AG04449 (cell line): ENCODE measurements at regions not wholly inside any gene's neighbourhood (a gene's known extent, or its start where the extent isn't known, plus 50 kb on each side); places are given as distances from the start of the nearest gene placed in this dataset.

Source experiments
- CTCF ChIA-PET: fragments of 350-600 bp; formaldehyde crosslinking; extraction: SDS; loops from one replicate; lab custom pipeline; 2021; ENCODE audit warnings: antibody characterized with exemption; lab: Yijun Ruan, JAX
- POLR2A ChIA-PET: fragments of 400-600, 350-600 bp; formaldehyde crosslinking; extraction: SDS; loops from one replicate; lab custom pipeline; 2020; ENCODE audit warnings: antibody characterized with exemption, inconsistent platforms; lab: Yijun Ruan, JAX
- DNase-seq: peaks from one replicate; pipeline ENCODE4 v3.0.0-alpha.2; 2010; ENCODE audit warnings: low read depth, low spot score
- H3K4me3 ChIP-seq: 2 replicates; pipeline ENCODE4 v1.5.1; 2011; ENCODE audit warnings: low read depth, mild to moderate bottlenecking, control low read depth, low read length
- TF ChIP-seq, protein P1 (sequence below): IDR thresholded peaks from one replicate; pipeline ENCODE4 v1.5.1; 2011; ENCODE audit warnings: mild to moderate bottlenecking, moderate library complexity, low read length, control low read depth, inconsistent platforms; ENCODE audit not compliant: insufficient read depth; ENCODE audit errors: missing control alignments

- no peak overlapping the region for H3K4me3 ChIP-seq
- TF ChIP-seq, protein P1, sequence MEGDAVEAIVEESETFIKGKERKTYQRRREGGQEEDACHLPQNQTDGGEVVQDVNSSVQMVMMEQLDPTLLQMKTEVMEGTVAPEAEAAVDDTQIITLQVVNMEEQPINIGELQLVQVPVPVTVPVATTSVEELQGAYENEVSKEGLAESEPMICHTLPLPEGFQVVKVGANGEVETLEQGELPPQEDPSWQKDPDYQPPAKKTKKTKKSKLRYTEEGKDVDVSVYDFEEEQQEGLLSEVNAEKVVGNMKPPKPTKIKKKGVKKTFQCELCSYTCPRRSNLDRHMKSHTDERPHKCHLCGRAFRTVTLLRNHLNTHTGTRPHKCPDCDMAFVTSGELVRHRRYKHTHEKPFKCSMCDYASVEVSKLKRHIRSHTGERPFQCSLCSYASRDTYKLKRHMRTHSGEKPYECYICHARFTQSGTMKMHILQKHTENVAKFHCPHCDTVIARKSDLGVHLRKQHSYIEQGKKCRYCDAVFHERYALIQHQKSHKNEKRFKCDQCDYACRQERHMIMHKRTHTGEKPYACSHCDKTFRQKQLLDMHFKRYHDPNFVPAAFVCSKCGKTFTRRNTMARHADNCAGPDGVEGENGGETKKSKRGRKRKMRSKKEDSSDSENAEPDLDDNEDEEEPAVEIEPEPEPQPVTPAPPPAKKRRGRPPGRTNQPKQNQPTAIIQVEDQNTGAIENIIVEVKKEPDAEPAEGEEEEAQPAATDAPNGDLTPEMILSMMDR, result no peak
- CTCF ChIA-PET, result no interaction called here
- no peak for DNase-seq
- POLR2A ChIA-PET, result no interaction called here
Observed at GRCh38 chr12:114975640-114976310, 291.8 kb upstream of the TBX3 start.

DNA sequence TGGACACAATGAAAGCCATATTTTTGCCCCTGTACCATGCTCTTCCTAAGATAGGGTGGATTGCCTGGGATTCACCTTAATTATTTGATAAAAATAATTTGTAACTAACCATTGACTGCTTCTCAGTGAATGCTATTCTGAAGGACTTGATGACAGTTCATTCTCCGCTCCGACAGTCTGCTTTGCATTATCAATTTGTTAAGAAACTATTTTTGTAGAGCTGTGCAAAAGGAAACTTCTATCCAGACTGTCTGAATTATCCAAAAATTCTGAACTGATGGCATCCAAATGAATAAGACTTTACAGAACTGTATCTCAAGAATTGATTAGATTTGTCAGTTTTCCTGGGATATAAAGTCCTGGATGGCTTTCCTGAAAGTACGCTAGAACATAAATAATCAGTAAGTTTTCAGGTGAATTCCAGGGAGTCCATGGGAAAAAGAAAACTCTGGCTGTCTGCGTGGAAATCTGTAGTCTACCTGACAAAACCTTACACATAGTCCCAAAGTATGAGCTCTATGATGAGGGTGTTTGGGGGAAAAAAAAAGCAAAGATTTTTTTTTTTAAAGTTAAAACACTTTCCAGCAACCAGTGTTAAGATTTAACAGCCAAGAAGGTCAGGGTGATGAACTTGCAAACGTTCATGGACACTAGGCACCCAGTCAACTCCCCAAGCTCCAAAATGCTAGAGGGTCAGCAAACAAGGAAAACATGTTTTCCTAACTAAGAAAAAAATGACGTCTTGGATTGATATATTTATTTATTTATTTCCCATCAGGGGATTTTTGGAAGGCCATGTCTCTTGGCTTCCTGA, 291.1 kb upstream of the TBX3 start:
- CTCF ChIA-PET, result interaction anchor here (1.5 kb wide), 1 partner anchor 10 kb away, joined by 4 read pairs; no protein-coding TSS in a partner anchor
- TF ChIP-seq, protein P1, result no peak
- H3K4me3 ChIP-seq, result no peak overlapping the region
- POLR2A ChIA-PET, result no interaction called here
- DNase-seq, result no peak

DNA sequence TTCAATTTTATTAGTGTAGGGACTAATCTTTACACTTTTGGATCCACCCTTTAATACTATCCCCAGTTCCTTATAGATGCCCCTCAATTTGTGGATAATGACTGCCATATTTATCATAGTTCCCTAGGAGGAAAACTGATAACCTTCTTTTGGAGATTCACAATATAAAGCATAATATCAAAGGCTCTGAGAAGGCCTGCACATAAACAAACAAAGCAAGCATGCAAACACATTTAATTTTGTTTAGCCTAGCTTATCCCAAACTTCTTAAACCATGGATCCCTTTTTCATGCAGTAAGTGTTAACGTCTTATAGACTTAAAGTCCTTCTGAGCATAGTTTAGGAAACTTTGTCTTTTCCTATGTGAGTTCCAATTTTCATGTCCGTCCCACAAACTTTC, 290.4 kb upstream of the TBX3 start:
- DNase-seq, result no peak
- CTCF ChIA-PET, result interaction anchor here (1.5 kb wide), 1 partner anchor 10 kb away, joined by 4 read pairs; no protein-coding TSS in a partner anchor
- TF ChIP-seq, protein P1, result no peak
- POLR2A ChIA-PET, result no interaction called here
- H3K4me3 ChIP-seq, result no peak overlapping the region

DNA sequence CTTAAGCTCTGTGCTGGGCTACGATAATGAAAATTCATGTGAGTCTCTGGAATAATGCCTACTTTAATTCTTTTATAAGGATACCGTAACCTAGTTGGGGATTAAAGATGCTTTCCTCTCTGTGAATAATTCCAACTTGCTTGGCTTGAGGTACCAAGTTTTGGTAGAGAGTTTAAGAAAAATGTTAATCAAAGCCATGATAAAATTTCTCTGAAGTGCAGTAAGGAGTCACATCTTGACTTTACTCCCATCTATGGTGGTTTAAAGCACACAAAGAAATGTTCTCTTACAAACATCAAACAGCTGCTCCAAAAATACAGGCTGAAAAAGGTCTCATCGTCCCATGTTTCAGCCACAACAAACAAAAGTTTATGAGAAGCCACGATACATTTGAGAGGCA, 284.8 kb upstream of the TBX3 start:
- no peak for DNase-seq
- ChIA-PET POLR2A (no interaction called here), CTCF (no interaction called here)
- TF ChIP-seq, protein P1, result no peak
- no peak overlapping the region for H3K4me3 ChIP-seq

- TF ChIP-seq, protein P1, result no peak
- POLR2A ChIA-PET, result no interaction called here
- H3K4me3 ChIP-seq, result no peak overlapping the region
- CTCF ChIA-PET, result no interaction called here
- no peak for DNase-seq
Observed at GRCh38 chr12:114967151-114967550, 283.2 kb upstream of the TBX3 start.

- CTCF ChIA-PET, result interaction anchor here (0.9 to 1.3 kb wide), 2 partner anchors 10 to 16 kb away, joined by 3 to 4 read pairs; no protein-coding TSS in a partner anchor
- POLR2A ChIA-PET, result interaction anchor here (1.0 kb wide), 1 partner anchor 62 kb away, joined by 4 read pairs; no protein-coding TSS in a partner anchor
Observed at GRCh38 chr12:114964841-114965240, 280.9 kb upstream of the TBX3 start.

More at GRCh38 chr12:114964841-114965240, 280.9 kb upstream of the TBX3 start:
- DNase-seq, result no peak
- TF ChIP-seq, protein P1, result no peak
- H3K4me3 ChIP-seq, result no peak overlapping the region
